MCF 10A (cell line): ENCODE measurements at regions not wholly inside any gene's neighbourhood (a gene's known extent, or its start where the extent isn't known, plus 50 kb on each side); places are given as distances from the start of the nearest gene placed in this dataset.

Experiments used
- BruUV-seq: library from RNA; stranded (reverse); fragments of 400-500 nt; replicated peaks from 2 replicates; lab custom pipeline; 2021; lab: Mats Ljungman, UMichigan
- CTCF ChIA-PET: fragments of 300-600 bp; sonication (Branson Sonifier 250); formaldehyde crosslinking; extraction: SDS; loops from one replicate; lab custom pipeline; 2021; ENCODE audit warnings: antibody characterized with exemption, inconsistent platforms; lab: Yijun Ruan, JAX
- POLR2A ChIA-PET: fragments of 300-600, 350-650 bp; sonication (Branson Sonifier 250); formaldehyde crosslinking; extraction: SDS; loops from one replicate; lab custom pipeline; 2020; ENCODE audit warnings: antibody characterized with exemption, inconsistent platforms; lab: Yijun Ruan, JAX
- DNase-seq: peaks from one replicate; pipeline ENCODE4 v3.0.0-alpha.2; 2018; ENCODE audit not compliant: unreplicated experiment
- H3K27ac Mint-ChIP-seq: one replicate; pipeline ENCODE4 v1.8.0; 2022; ENCODE audit warnings: mild to moderate bottlenecking, low read depth, mixed read lengths; ENCODE audit not compliant: unreplicated experiment
- H3K27me3 Mint-ChIP-seq: one replicate; pipeline ENCODE4 v1.8.0; 2022; ENCODE audit warnings: mixed read lengths; ENCODE audit not compliant: insufficient read depth, unreplicated experiment
- H3K36me3 Mint-ChIP-seq: one replicate; pipeline ENCODE4 v1.8.0; 2022; ENCODE audit warnings: mild to moderate bottlenecking, moderate library complexity, mixed read lengths; ENCODE audit not compliant: insufficient read depth, unreplicated experiment
- H3K4me1 Mint-ChIP-seq: one replicate; pipeline ENCODE4 v1.8.0; 2022; ENCODE audit warnings: mixed read lengths; ENCODE audit not compliant: insufficient read depth, unreplicated experiment
- H3K4me3 Mint-ChIP-seq: one replicate; pipeline ENCODE4 v1.8.0; 2022; ENCODE audit warnings: mild to moderate bottlenecking, moderate library complexity, mixed read lengths; ENCODE audit not compliant: unreplicated experiment
- H3K9me3 Mint-ChIP-seq: one replicate; pipeline ENCODE4 v1.8.0; 2022; ENCODE audit warnings: mixed read lengths; ENCODE audit not compliant: unreplicated experiment
- intact Hi-C: fragments of 100-400 bp; cut with micrococcal nuclease; formaldehyde crosslinking; loops from 2 replicates; pipeline ENCODE4 v1.14.1; 2022
- TF ChIP-seq, protein P1 (sequence below): fragments of 200-600 bp; IDR thresholded peaks from one replicate; pipeline ENCODE4 v1.8.0; 2022; ENCODE audit warnings: antibody characterized with exemption, mild to moderate bottlenecking; ENCODE audit not compliant: unreplicated experiment

DNA sequence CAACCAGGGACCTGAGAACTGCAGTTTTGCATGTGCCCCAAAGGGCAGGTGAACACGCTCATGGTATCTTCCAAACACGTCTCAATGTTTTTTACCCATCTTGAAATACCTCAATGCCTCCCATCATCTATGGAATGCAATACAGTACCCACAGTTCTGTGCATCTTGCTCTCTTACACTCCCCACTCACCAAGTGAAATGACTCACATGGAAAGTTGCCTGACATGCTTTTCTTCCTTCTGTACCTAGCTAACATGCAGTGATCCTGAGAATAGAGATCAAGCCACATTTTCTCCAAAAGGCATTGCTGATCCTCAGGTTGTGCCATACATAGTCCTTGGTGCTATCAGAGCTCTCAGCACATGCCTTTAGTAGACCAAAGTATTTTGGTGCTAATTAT lies 373.9 kb downstream of the GPD2 start:
- H3K4me3 Mint-ChIP-seq = no peak overlapping the region
- intact Hi-C loops = no loop called here
- TF ChIP-seq, protein P1, sequence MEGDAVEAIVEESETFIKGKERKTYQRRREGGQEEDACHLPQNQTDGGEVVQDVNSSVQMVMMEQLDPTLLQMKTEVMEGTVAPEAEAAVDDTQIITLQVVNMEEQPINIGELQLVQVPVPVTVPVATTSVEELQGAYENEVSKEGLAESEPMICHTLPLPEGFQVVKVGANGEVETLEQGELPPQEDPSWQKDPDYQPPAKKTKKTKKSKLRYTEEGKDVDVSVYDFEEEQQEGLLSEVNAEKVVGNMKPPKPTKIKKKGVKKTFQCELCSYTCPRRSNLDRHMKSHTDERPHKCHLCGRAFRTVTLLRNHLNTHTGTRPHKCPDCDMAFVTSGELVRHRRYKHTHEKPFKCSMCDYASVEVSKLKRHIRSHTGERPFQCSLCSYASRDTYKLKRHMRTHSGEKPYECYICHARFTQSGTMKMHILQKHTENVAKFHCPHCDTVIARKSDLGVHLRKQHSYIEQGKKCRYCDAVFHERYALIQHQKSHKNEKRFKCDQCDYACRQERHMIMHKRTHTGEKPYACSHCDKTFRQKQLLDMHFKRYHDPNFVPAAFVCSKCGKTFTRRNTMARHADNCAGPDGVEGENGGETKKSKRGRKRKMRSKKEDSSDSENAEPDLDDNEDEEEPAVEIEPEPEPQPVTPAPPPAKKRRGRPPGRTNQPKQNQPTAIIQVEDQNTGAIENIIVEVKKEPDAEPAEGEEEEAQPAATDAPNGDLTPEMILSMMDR = no peak
- no peak for DNase-seq
- BruUV-seq = no TSS peak
- H3K27me3 Mint-ChIP-seq = no peaks in the 10 kb centered on the region
- H3K4me1 Mint-ChIP-seq = no peaks in the 10 kb centered on the region
- POLR2A ChIA-PET = no interaction called here
- H3K9me3 Mint-ChIP-seq = peaks cover 7% of the 10 kb centered on the region
- H3K36me3 Mint-ChIP-seq = no peaks in the 10 kb centered on the region
- H3K27ac Mint-ChIP-seq = no peak overlapping the region
- CTCF ChIA-PET = no interaction called here

DNA sequence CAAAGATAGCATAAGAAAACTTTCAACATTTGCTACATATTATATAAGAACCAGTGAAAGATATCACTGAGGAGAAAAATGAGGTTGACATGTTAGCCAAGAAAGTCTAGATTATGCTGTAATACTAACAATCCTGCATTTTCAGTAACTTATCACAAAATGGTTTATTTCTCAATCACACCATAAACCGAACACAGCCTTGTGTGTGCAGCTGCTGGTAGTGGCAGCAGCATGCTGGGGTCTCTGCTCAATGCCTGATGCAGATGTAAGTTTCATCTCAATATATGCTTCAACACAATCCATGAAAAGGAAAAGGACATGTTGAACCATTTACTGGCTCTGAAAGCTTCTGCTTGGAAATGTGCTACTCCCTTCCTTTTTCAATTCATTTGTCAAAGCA lies 376.3 kb downstream of the GPD2 start:
- Mint-ChIP-seq H3K9me3 (peaks cover 7% of the 10 kb centered on the region), H3K27me3 (no peaks in the 10 kb centered on the region), H3K4me1 (no peaks in the 10 kb centered on the region), H3K27ac (no peak overlapping the region), H3K36me3 (no peaks in the 10 kb centered on the region), H3K4me3 (no peak overlapping the region)
- DNase-seq = no peak
- TF ChIP-seq, protein P1 = no peak
- BruUV-seq = no TSS peak
- ChIA-PET POLR2A (no interaction called here), CTCF (no interaction called here)
- intact Hi-C loops = no loop called here

- no peak for DNase-seq
- H3K4me3 Mint-ChIP-seq = no peak overlapping the region
- ChIA-PET CTCF (interaction anchor here (0.6 kb wide), 1 partner anchor 15 kb away, joined by 3 read pairs; no protein-coding TSS in a partner anchor), POLR2A (no interaction called here)
- peak overlapping the region; percentile 52 for H3K27ac Mint-ChIP-seq
- H3K4me1 Mint-ChIP-seq = no peaks in the 10 kb centered on the region
- BruUV-seq = no TSS peak
- no peaks in the 10 kb centered on the region for H3K27me3 Mint-ChIP-seq
- TF ChIP-seq, protein P1 = no peak
- no peaks in the 10 kb centered on the region for H3K9me3 Mint-ChIP-seq
- H3K36me3 Mint-ChIP-seq = no peaks in the 10 kb centered on the region
- intact Hi-C loops = no loop called here
Observed at GRCh38 chr2:156817430-156817829, 381.3 kb downstream of the GPD2 start.

DNA sequence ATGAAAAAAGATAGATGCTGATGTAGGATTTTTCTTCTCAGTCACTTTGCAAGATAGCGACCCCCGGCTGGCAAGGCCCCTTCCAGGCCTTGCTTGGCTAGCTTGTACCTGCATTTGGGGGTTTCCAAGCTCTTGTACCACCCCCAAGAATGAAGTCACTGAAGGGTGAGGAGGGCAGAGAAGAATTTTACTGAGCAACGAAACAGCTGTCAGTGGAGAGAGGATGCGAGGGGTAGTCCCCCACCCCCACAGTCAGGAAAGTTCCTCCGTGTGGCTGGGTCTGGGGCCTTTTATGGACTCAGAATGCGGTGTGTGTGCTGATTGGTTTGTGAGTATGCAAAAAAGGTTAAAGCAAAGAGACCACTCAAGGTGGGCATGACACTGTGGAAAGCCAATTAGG lies 382.0 kb downstream of the GPD2 start:
- TF ChIP-seq, protein P1 = no peak
- no peaks in the 10 kb centered on the region for H3K9me3 Mint-ChIP-seq
- H3K4me3 Mint-ChIP-seq = no peak overlapping the region
- DNase-seq = no peak
- CTCF ChIA-PET = no interaction called here
- peak overlapping the region; percentile 52 for H3K27ac Mint-ChIP-seq
- no TSS peak for BruUV-seq
- peaks cover 6% of the 10 kb centered on the region for H3K36me3 Mint-ChIP-seq
- no peaks in the 10 kb centered on the region for H3K27me3 Mint-ChIP-seq
- POLR2A ChIA-PET = no interaction called here
- intact Hi-C loops = no loop called here
- no peaks in the 10 kb centered on the region for H3K4me1 Mint-ChIP-seq
